Left ventricle myocardium superior (tissue), 1 donor: ENCODE measurements at regions not wholly inside any gene's neighbourhood (a gene's known extent, or its start where the extent isn't known, plus 50 kb on each side); places are given as distances from the start of the nearest gene placed in this dataset.
A peak's percentile ranks its signal among the peaks of the same experiment; 100 is the strongest.
"Not testable (repeated sequence)": the region's sequence is repeated elsewhere in the genome, so short reads cannot be mapped to it uniquely, and the experiment has no call there.

Experiments
- ATAC-seq: fragments of 200-7000 bp; cut with Tn5 transposase; one replicate; pipeline ENCODE4 v1.9.1; 2020; ENCODE audit warnings: mild to moderate bottlenecking, moderate library complexity
- DNase-seq: peaks from one replicate; pipeline ENCODE4 v3.0.0-alpha.2; 2020
- intact Hi-C: fragments of 100-400 bp; cut with micrococcal nuclease; formaldehyde crosslinking; loops from one replicate; pipeline ENCODE4 v1.11.0; 2022
- donor health status: DM: no; HTN: yes; CAD: no; lungs with severe emphysema.

DNA sequence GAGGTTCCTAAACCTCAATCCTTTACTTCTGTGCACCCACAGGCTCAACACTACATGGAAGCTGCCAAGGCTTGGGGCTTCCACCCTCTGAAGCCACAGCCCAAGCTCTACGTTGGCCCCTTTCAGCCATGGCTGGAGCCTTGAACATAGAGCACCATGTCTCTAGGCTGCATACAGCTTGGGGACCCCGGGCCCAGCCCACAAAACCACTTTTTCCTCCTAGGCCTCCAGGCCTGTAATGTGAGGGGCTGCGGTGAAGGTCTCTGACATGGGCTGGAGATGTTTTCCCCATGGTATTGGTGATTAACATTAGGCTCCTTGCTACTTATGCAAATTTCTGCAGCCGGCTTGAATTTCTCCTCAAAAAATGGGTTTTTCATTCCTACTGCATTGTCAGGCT, 179.4 kb upstream of the C21orf91 start:
- intact Hi-C loops, ATAC-seq, DNase-seq: not testable (repeated sequence)

DNA sequence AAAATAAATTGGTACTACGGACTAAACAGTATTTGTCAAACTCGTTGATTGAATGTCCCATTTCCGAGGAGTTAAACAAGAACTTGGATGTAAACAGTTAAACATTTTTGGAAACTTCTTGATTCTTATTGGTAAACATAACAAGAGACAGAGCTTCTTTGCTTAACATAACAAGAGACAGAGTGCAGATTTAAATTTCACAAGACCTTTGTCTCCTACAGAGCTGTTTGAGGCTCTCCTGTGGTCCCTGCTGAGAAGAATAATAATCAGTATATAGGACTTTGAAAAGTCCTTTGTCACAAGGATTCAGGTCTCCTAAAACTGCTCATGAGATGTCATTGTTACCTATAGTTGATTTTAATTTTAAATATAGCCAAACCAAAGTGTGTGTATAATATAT, 170.6 kb upstream of the C21orf91 start:
- no peak for ATAC-seq
- no peak for DNase-seq
- intact Hi-C loops = no loop called here

DNA sequence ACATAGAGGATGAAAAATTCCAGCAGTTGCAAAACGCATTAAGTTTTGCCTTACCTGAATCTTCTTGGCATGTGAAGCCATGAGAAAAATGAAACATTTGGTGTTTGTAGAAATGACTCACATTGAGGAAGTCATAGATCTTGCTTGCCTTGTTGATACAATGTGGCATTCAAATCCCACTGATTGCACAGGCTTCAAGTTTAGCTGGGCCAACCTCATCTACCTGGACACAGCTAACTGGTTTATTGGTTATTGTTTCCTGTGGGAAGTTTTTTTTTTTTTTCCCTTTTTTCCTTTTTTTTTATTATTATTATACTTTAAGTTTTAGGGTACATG, 168.9 kb upstream of the C21orf91 start:
- no peak for ATAC-seq
- no peak for DNase-seq
- intact Hi-C loops = no loop called here

DNA sequence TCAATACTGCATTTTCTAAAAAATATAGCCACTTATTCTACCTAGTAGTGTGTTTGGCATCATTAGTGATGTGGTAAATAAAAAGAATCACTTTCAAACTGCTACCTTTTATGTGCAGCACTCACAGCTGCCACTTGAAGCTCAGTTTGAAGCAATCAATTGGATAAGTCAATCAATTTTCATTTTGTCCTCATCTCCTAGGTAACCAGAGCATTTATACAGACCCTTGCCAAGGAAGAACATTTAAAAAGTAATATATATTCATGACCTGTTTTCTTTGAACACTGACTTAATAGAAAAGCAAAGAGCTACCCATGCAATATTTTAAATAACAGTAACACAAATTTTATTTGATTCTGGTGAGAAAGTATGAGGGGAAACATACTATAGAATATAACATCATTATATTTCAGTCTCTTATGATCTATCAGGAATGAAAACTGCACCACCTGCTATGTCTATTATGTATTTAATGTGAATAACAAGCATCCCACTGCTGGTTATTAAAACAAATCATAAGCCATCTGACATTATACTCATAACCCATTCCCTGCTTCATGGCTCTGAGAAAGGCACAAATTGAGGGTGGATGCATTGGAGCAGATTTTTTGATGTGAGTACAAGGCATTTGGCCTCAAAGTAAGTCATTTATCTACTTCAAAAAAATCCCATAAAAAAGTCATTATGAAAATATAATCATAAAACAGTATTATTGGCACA, 168.4 kb upstream of the C21orf91 start:
- intact Hi-C loops = no loop called here
- no peak for DNase-seq
- ATAC-seq = no peak

DNA sequence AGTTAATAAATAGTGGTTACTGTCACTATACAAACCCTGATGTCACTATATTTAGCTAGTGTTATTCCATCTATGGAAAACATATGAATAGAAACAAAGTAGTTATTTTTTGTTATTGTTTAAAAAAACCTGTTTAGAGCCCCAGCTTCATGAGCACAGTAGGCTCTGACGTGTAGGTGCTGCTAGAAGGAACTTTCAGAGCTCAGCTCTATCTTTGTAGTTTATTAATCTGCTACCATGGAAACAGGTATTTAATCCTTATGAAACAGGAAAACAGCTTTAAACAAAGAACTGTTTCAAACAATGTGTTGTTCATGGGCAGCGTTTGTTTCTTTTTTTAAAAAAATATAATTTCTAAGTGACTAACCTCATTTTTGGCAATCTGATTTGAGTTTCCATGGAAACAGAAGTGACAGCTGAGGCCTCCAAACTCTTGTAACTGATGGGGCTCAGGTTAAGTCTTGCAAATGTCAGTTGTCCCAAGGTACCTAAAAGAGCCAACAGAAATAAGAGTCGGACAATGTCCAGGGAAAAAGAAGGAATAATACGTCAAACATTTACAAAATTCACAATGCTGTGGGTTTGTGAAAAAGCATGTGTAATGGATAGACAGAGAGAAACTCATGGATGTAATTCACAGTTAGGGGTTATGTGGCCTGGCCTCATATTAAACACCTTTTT, 162.0 kb upstream of the C21orf91 start:
- intact Hi-C loops = no loop called here
- DNase-seq (no peak), ATAC-seq (no peak)

DNA sequence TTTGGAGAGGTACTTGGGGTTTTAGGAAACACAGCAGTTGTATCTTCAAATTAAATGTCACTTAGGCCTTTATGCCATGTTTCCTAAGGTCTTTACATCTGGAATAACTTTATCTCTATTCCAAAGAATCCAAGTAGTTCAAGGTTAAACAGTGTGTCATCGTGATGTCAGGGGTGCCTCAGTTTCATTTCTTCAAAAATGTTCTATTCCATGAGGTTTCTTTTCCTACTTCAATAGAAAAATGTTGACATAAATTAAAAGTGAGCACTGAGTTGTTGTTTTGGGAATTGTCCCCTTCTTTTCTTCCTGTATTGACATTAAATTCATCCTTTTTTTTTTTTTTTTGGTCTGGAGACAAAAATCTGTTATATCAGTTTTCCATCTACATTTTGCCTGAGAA, 160.6 kb upstream of the C21orf91 start:
- DNase-seq (no peak), ATAC-seq (no peak)
- intact Hi-C loops = no loop called here

DNA sequence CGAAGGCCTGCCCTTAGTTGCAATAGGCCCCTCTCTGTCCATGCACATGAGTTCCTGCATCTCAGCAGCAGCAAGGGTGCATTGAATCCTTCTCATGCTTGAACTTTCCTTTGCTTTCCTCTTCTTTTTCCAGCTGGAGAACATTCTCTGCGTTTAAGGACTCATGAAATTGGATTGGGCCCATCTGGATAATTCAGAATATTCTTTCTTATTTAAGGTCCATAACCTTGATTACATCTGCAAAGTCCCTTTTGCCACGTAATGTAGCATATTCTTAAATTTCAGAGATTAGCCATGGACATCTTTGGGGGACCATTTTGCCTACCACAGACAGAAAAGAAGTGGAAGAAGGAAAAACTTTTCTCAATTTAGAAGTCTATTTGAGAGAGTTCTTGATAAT, 159.7 kb upstream of the C21orf91 start:
- no peak for DNase-seq
- ATAC-seq = no peak
- intact Hi-C loops = no loop called here

DNA sequence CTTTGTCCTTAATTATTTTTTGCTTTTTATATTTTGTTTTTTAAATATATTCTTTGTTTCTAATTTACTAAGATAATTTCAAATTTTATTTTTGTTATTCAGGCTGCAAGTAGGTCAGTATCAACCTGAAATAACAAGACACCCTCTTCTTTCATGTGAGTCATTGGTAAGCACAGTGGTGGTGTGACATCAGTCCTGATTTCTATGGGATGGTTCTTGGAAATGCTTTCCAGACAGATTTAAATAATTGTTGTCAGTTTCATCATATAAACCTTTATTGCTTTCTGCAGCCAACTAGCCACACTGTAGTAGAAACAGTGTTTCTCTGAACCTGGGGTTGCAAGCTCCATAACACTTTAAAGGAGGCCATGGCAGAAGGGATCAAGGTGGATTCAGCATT, 157.5 kb upstream of the C21orf91 start:
- intact Hi-C loops = no loop called here
- ATAC-seq (no peak), DNase-seq (no peak)

DNA sequence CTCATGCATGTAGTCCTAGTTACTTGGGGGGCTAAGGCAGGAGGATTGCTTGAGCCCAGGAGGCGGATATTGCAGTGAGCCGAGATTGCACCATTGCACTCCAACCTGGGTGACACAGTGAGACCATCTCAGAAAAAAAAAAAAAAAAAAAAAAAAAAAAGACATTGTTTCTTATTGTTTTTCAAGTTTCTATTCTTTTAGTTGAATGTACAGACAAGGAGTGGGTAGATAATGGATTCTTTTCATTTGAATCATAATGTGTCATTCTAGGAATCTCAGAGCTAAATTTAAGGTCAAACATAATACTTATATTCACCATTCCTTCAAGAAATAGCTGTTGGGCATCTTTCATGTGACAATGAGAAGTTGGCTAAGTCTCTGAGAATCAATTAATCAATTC, 157.0 kb upstream of the C21orf91 start:
- ATAC-seq = no peak

DNA sequence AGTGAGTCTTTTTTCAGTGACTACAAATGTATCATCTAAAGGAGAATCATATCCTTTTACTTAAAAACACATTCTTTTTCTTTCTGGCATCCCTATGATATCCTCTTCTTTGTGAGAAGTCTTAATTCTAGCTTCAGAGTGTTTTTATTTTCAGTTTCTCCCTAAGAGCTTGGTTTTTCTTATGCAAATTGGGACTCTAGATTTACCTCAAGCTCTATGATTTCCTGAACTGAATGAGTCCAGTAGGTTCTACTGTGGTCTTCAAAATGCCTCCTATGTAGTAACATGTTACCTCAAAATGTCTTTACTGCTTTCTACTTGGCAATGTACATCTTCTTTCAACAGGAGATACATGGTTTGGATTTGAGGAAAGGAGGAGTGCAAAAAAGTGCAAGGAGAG, 148.2 kb upstream of the C21orf91 start:
- no peak for ATAC-seq
- intact Hi-C loops = no loop called here

More for the DNA sequence above, 157.0 kb upstream of the C21orf91 start:
- DNase-seq = no peak
- intact Hi-C loops = no loop called here

DNA sequence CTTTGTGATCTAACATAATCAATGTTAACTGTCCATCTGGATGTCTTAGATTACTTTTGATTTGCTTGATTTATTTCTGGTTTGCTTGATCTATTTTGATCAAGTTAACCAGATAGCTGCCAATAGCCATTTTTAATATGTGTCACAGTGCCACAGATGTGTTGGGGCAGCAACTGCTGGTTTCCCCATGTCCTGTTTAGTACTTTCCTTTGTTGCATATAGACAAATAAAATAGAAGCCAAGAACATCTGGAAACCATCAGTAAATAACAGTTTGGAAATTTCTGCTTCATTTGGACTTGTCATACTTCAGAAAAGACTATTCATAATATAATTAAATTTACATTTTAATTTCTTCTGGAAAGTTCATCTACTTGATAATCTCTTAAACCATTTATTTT, 145.6 kb upstream of the C21orf91 start:
- no peak for ATAC-seq
- intact Hi-C loops = no loop called here
- no peak for DNase-seq

More for the DNA sequence above, 148.2 kb upstream of the C21orf91 start:
- no peak for DNase-seq

DNA sequence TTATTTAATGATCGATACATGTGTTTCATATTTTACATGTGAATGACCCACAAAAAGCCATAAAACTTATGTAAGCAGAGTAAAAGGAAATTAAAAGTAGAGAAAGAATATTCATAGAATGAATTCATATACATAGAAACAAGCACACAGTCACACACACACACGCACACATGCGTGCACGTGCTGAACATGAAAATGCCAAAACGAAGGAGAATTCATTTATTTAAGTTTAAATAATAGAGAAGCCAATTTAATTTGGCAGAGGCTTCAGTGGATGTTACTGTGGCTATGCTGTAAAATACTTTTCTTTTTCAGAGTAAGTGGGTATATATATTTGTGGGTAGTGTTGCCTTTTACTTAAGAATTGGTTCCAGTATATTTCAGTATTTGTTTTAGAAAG, 145.0 kb upstream of the C21orf91 start:
- ATAC-seq = no peak
- no peak for DNase-seq
- intact Hi-C loops = no loop called here

DNA sequence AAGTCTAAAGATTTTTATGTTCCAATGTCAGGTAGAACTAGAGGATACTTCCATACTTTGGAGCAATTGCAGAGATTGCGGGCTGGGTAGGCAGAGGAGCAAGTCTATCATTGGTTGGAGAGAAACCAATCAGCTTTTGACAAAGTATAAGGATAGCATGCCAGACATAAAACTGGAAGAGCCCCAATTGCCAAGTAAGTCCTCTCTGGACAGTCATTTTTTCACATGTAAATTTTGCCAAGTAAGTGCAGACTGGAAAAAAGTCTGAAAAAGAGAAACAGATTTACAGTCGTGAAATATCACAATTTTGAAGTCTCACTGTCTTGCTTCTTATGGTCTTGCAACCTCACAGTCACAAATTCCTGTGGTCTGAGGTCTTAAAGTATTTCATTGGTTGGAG, 131.4 kb upstream of the C21orf91 start:
- intact Hi-C loops = no loop called here
- no peak for ATAC-seq
- DNase-seq = no peak

DNA sequence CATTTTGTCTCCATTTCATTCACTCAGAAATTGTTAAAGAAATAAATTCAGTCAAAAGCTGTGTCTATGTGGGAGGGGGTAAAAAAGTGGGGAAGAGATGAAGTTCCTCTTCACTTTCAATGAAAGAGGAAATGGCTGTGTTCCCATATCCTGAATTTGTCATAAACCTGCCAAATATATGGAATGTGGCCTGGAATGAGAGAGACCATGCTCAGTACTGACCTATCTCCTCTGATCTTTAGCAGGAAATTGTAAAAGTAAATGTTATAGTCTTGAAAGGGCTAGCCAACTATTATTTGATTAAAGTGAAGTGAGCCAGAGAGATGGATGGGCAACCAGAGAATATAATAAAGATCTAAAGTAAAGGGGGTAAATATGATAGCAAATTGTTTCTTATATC, 130.3 kb upstream of the C21orf91 start:
- ATAC-seq = no peak
- intact Hi-C loops = no loop called here
- no peak for DNase-seq

DNA sequence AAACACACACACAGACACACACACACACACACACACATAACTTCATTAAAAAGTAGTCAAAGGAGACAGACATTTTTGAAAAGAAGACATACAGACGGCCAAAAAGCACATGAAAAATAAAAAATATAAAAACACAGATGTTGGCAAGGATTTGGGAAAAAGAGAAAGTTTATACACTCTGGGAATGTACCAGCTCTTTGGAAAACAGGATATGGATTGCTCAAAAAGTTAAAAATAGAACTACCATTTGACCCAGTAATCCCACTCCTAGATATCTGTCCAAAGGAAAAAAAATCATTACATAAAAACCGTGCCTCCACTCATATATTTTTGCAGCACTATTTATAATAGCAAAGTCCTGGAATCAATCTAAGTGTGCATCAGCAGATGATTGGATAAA, 128.4 kb upstream of the C21orf91 start:
- ATAC-seq (no peak), DNase-seq (no peak)
- intact Hi-C loops = no loop called here

DNA sequence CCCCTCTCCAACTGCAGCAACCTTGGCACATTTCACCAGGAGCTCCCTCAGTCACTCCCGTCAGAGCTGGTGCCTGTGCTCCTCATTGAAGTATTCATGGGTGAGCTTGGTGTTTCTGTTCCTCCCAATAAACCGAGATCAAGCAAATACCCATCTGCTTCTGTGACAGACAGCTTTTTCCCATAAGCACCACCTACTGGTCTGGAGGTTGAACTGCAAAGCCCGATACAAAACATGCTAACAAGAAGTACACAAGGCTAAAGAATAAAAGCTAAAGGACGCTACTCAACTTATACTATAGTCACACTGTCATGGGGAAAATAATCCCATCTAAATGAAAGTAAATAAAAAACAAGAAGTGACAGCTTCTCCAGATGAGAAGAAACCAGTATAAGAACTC, 111.9 kb upstream of the C21orf91 start:
- DNase-seq (no peak), ATAC-seq (no peak)
- intact Hi-C loops = no loop called here

DNA sequence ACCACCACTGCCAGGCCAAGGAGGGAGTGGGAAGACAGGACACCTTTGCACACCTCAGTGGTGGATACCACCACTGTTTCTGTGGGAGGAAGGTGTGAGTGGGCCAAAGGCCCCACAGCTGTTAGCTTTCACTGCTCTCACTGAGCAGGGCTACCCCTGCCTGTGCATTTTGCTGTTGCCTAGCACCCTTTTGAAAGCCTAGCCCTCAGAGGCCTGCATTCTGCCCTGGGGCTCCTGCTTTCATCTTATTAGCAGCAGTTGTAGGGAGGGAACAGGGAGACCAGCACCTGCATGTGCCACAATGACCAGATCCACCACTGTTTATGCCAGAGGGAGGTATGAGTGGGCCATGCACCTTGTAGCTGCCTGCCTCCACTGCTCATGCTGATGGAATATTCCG, 110.9 kb upstream of the C21orf91 start:
- DNase-seq (no peak), ATAC-seq (no peak)

DNA sequence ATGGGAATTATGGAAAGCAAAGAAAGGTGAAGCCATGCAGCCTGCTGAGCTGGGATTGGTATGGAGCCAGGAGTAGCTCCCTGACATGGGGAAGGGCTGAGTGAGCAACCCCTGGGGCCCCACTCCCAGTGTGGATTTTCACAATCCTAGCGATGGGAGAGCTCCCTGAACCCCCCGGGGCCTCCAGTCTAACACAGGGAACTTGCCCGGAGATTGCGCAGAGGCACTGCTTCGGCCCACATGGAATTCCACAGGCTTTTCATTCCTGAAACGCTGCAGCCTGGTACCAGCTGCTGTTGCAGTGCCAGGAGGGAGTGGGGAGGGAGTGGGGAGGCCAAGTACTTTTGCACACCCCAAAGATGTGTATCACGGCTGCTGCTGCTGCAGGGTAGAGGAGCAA, 110.4 kb upstream of the C21orf91 start:
- DNase-seq (no peak), ATAC-seq (no peak)
- intact Hi-C loops = no loop called here

More for the DNA sequence above, 110.9 kb upstream of the C21orf91 start:
- intact Hi-C loops = no loop called here

DNA sequence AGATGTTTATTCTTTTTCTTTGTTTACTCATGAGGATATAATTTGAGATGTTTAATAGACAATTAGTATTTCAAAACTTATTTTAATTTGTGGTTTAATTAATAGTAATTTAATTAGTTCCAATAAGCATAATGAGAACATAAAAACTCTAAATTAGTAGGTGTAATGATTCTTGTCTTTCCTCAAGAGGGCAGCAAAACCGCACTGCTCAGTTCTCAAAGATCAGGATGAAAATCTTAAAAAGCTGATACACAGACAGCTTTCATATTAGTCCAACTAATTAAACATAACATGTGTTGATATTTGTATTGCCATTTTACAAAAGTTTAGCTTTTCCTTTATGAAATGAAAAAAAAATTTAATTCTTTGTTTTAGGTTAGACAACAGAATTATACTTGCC, 106.7 kb upstream of the C21orf91 start:
- ATAC-seq (no peak), DNase-seq (no peak)
- intact Hi-C loops = no loop called here

DNA sequence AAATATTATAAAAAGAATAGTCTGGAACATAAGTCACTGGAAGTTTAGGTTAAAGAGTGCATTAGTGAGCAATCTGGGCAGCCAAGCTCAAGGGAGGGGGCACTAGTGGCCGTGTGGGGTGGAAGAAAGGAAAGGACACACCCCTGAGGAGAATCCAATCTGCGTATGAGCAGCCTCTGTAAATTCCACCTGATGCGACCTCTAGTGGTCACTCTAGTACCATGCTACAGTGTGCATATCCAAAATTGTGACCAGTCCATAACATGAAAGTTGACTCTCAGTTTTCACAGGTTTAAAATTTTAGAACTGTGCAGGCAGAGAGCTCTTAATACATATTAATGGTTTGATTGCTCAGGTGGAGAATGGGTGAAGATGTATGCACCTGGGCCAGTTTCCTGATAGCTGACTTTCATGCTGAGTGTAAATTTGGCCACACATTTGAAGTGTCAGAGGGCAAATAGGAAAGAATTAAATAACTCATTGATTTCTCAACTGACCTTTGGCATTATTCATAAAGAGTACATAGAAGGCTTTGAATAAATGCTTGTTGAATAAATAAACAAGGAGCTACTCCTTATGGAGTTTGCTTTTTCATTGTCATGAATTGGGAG, 105.9 kb upstream of the C21orf91 start:
- ATAC-seq (peak; percentile 81), DNase-seq (no peak)
- intact Hi-C loops = no loop called here
